HepG2 (cell line): ENCODE measurements at regions not wholly inside any gene's neighbourhood (a gene's known extent, or its start where the extent isn't known, plus 50 kb on each side); places are given as distances from the start of the nearest gene placed in this dataset.

Experiments used
- ATAC-seq: fragments of 200-7000 bp; cut with Tn5 transposase; 3 replicates; pipeline ENCODE4 v1.9.1; 2020; ENCODE audit warnings: mild to moderate bottlenecking, moderate library complexity
- BruUV-seq: library from RNA; stranded (reverse); fragments of 400-500 nt; replicated peaks from 2 replicates; lab custom pipeline; 2021; lab: Mats Ljungman, UMichigan
- CTCF ChIA-PET: fragments of 300-600 bp; formaldehyde crosslinking; extraction: SDS; loops from one replicate; lab custom pipeline; 2021; ENCODE audit warnings: low total read pairs, inconsistent platforms, low intra/inter-chr PET ratio; lab: Yijun Ruan, JAX
- POLR2A ChIA-PET: fragments of 350-600 bp; sonication (Branson Sonifier 250); formaldehyde crosslinking; loops from one replicate; lab custom pipeline; 2020; ENCODE audit warnings: antibody characterized with exemption, inconsistent platforms; lab: Yijun Ruan, JAX
- DNase-seq: peaks from one replicate; pipeline ENCODE4 v3.0.0-alpha.2; 2015; ENCODE audit warnings: low spot score
- FAIRE-seq: peaks from 3 replicates; lab custom pipeline; 2011; peaks lifted over from hg19 to GRCh38; lab: Jason Lieb, UNC
- H2AFZ ChIP-seq: one replicate; pipeline ENCODE4 v1.6.1; 2011; ENCODE audit warnings: low read length, inconsistent platforms
- H3K27ac ChIP-seq: fragments of 300-600 bp; 3 replicates; pipeline ENCODE4 v1.8.0; 2011; ENCODE audit warnings: mixed run types, mild to moderate bottlenecking, mixed read lengths, low read length, inconsistent platforms; ENCODE audit not compliant: insufficient read depth; ENCODE audit errors: extremely low read length
- H3K27me3 ChIP-seq, 2 experiments: fragments of 200-600 bp in 1 of 2; 2 replicates in 1 of 2; 3 replicates in 1 of 2; pipeline versions ENCODE4 v1.6.0 to v1.8.0; 2011; ENCODE audit warnings: low read length in 2 of 2, mild to moderate bottlenecking in 2 of 2, moderate library complexity in 2 of 2, inconsistent platforms in 1 of 2; ENCODE audit not compliant: insufficient read depth in 2 of 2, control insufficient read depth in 1 of 2
- H3K36me3 ChIP-seq, 2 experiments: fragments of 200-600 bp in 1 of 2; replicated peaks in 1 of 2; 2 replicates in 1 of 2; 3 replicates in 1 of 2; pipeline versions ENCODE4 v1.5.1 to v1.8.0; 2011; ENCODE audit warnings: low read length in 2 of 2, inconsistent platforms in 1 of 2; ENCODE audit not compliant: insufficient read depth in 2 of 2, control insufficient read depth in 1 of 2
- H3K4me1 ChIP-seq: 2 replicates; pipeline ENCODE4 v1.5.1; 2012; ENCODE audit warnings: low read length, inconsistent platforms; ENCODE audit not compliant: insufficient read depth
- H3K4me2 ChIP-seq: 2 replicates; pipeline ENCODE4 v1.6.0; 2011; ENCODE audit warnings: low read depth, low read length, inconsistent platforms
- H3K4me3 ChIP-seq, 3 experiments: fragments of 200-600 bp in 1 of 3; sonication (generic), shearing (Covaris generic) in 1 of 3; replicated peaks in 1 of 3; 2 replicates each; pipeline ENCODE4 v1.5.1; 2011 to 2016; ENCODE audit warnings: low read length in 3 of 3, inconsistent platforms in 2 of 3, low read depth in 2 of 3, mild to moderate bottlenecking in 2 of 3, control low read depth in 1 of 3, mixed read lengths in 1 of 3; ENCODE audit not compliant: insufficient read depth in 1 of 3
- H3K79me2 ChIP-seq: one replicate; pipeline ENCODE4 v1.6.1; 2011; ENCODE audit warnings: low read length, inconsistent platforms; ENCODE audit not compliant: insufficient read depth
- H3K9ac ChIP-seq: 2 replicates; pipeline ENCODE4 v1.6.0; 2011; ENCODE audit warnings: mild to moderate bottlenecking, low read depth, low read length, inconsistent platforms; ENCODE audit not compliant: insufficient read depth
- H3K9me3 ChIP-seq: 2 replicates; pipeline ENCODE4 v1.5.1; 2012; ENCODE audit warnings: mild to moderate bottlenecking, low read length
- H4K20me1 ChIP-seq: 2 replicates; pipeline ENCODE4 v1.6.0; 2011; ENCODE audit warnings: inconsistent platforms, mild to moderate bottlenecking, low read length, moderate library complexity; ENCODE audit not compliant: insufficient read depth
- IKZF4 ChIP-seq: sonication (generic); formaldehyde crosslinking; IDR thresholded peaks from 2 replicates; pipeline ENCODE4 v1.5.1; 2020; ENCODE audit warnings: borderline replicate concordance, mild to moderate bottlenecking, low read depth, missing genetic modification reagents; ENCODE audit errors: not compliant biosample characterization
- MAF1 ChIP-seq: sonication (generic); formaldehyde crosslinking; IDR thresholded peaks from 2 replicates; pipeline ENCODE4 v1.5.0; 2020; ENCODE audit warnings: missing genetic modification reagents, borderline replicate concordance
- ZFX ChIP-seq: sonication (generic); formaldehyde crosslinking; IDR thresholded peaks from 2 replicates; pipeline ENCODE4 v1.4.0; 2020; ENCODE audit warnings: mild to moderate bottlenecking, low read depth, missing genetic modification reagents, moderate library complexity
- ZNF484 ChIP-seq: sonication (generic); formaldehyde crosslinking; IDR thresholded peaks from 2 replicates; pipeline ENCODE4 v1.5.1; 2020; ENCODE audit warnings: mild to moderate bottlenecking, low read depth, missing genetic modification reagents, borderline replicate concordance
- ZNF574 ChIP-seq: sonication (generic); formaldehyde crosslinking; IDR thresholded peaks from 2 replicates; pipeline ENCODE4 v1.4.0; 2020; ENCODE audit warnings: missing genetic modification reagents
- WGBS: methylation state at CpG from one replicate; pipeline ENCODE4 v1.1.6; 2017; ENCODE audit warnings: low lambda C conversion rate; 5-methylcytosine and 5-hydroxymethylcytosine counted together
- in situ Hi-C: cut with HindIII; loops from 2 replicates; pipeline ENCODE4 v1.10.0; 2017; ENCODE audit warnings: low pct_unique_long_range_greater_than_20kb; ENCODE audit not compliant: extremely low pct_ligation_motif_present
- intact Hi-C: fragments of 100-400 bp; cut with micrococcal nuclease; formaldehyde crosslinking; loops from one replicate; pipeline ENCODE4 v1.10.0; 2022; ENCODE audit not compliant: unreplicated experiment

GRCh38 chr3:102530415-102531181 is 95.8 kb downstream of the ZPLD1 start:
- Histone ChIP-seq H4K20me1 (no peaks in the 10 kb centered on the region), H3K27ac (no peak overlapping the region), H3K4me1 (no peaks in the 10 kb centered on the region), H3K4me2 (no peak overlapping the region), H3K36me3 (no peaks in the 10 kb centered on the region), H3K9me3 (no peaks in the 10 kb centered on the region), H2AFZ (no peak overlapping the region), H3K4me3 (no peak overlapping the region), H3K9ac (no peak overlapping the region)
- WGBS, result 1% methylated on average over 4 of the region's 4 CpGs
- BruUV-seq, result no TSS peak
- DNase-seq, result no peak
- in situ Hi-C loops (loop anchor here (5.0 to 10.0 kb wide), 2 partner anchors 293 to 726 kb away; no protein-coding TSS in a partner anchor), intact Hi-C loops (no loop called here)
- POLR2A ChIA-PET, result no interaction called here
- no peak for TF ChIP-seq ZFX
- TF ChIP-seq ZNF484 (CRISPR knock-in tag), result no peak
- TF ChIP-seq MAF1 (CRISPR knock-in tag), result no peak
- TF ChIP-seq IKZF4, result no peak
- no peak for TF ChIP-seq ZNF574 (CRISPR knock-in tag)
- TF ChIP-seq, all 625 proteins: peak for 0
- Histone ChIP-seq H3K27me3 (no peaks in the 10 kb centered on the region), H3K79me2 (no peaks in the 10 kb centered on the region)
- ATAC-seq, result no peak
- FAIRE-seq, result no peak
- CTCF ChIA-PET, result no interaction called here
